Urinary bladder (tissue), 3 donors: ENCODE measurements at regions not wholly inside any gene's neighbourhood (a gene's known extent, or its start where the extent isn't known, plus 50 kb on each side); places are given as distances from the start of the nearest gene placed in this dataset.

ENCODE experiments used
- DNase-seq: peaks from one replicate; pipeline ENCODE4 v3.0.0-alpha.2; 2015; ENCODE audit errors: extremely low spot score
- H3K27ac ChIP-seq: one replicate; pipeline ENCODE4 v1.5.1; 2013; ENCODE audit warnings: low read depth, mild to moderate bottlenecking, moderate library complexity
- H3K36me3 ChIP-seq: one replicate; pipeline ENCODE4 v1.6.1; 2013; ENCODE audit warnings: mild to moderate bottlenecking, moderate library complexity; ENCODE audit not compliant: insufficient read depth
- H3K4me1 ChIP-seq: one replicate; pipeline ENCODE4 v1.6.1; 2013; ENCODE audit warnings: mild to moderate bottlenecking, moderate library complexity; ENCODE audit not compliant: insufficient read depth
- H3K4me3 ChIP-seq: one replicate; pipeline ENCODE4 v1.5.1; 2013; ENCODE audit warnings: low read depth, low read length
- WGBS: extraction: QIAGEN DNeasy Blood & Tissue Kit; methylation state at CpG from one replicate; pipeline ENCODE4 v1.1.7; 2013; 5-methylcytosine and 5-hydroxymethylcytosine counted together
- donor health status: healthy with polysubstance abuse.
- donor health status: healthy.

- H3K4me3 ChIP-seq, result no peak overlapping the region
- no peaks in the 10 kb centered on the region for H3K4me1 ChIP-seq
- no peak for DNase-seq
- WGBS, result 82% methylated on average over 1 of the region's 1 CpG
- H3K27ac ChIP-seq, result no peak overlapping the region
- H3K36me3 ChIP-seq, result no peaks in the 10 kb centered on the region
These were observed 387.3 kb downstream of the KDM5D start for GRCh38 chrY:19357249-19357648.

- no peak overlapping the region for H3K27ac ChIP-seq
- no peaks in the 10 kb centered on the region for H3K4me1 ChIP-seq
- H3K36me3 ChIP-seq, result no peaks in the 10 kb centered on the region
- H3K4me3 ChIP-seq, result no peak overlapping the region
- DNase-seq, result no peak
These were observed 387.8 kb downstream of the KDM5D start for GRCh38 chrY:19356735-19357134.

GRCh38 chrY:19354857-19355173 is 389.7 kb downstream of the KDM5D start:
- 87% methylated on average over 1 of the region's 1 CpG for WGBS
- Histone ChIP-seq H3K4me3 (no peak overlapping the region), H3K36me3 (no peaks in the 10 kb centered on the region), H3K4me1 (no peaks in the 10 kb centered on the region), H3K27ac (no peak overlapping the region)
- DNase-seq, result no peak

- no peak for DNase-seq
- 79% methylated on average over 4 of the region's 4 CpGs for WGBS
These were observed 390.3 kb downstream of the KDM5D start for GRCh38 chrY:19354061-19354856.

GRCh38 chrY:19351616-19352015 is 392.9 kb downstream of the KDM5D start:
- WGBS, result 52% methylated on average over 2 of the region's 2 CpGs
- H3K36me3 ChIP-seq, result no peaks in the 10 kb centered on the region

More at GRCh38 chrY:19354061-19354856, 390.3 kb downstream of the KDM5D start:
- no peak overlapping the region for H3K4me3 ChIP-seq
- H3K27ac ChIP-seq, result no peak overlapping the region
- no peaks in the 10 kb centered on the region for H3K36me3 ChIP-seq
- no peaks in the 10 kb centered on the region for H3K4me1 ChIP-seq

DNA sequence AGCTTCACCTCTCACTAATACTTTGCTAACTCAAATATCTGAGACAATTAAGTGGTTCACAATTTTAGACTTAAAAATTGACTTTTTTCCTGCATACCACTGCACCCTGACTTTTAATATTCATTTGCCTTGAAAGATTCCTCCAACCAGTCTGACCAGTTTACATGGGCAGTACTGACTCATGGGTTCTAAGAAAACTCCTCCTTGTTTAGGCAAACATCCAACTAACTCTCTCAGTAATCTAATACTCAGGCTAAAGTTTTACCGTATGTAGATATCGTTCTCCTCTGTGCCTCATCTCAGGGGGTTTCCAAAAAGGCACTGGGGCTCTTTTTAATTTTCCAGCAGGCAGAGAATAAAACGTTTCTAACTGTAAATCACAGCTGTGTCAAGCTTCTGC is 422.8 kb downstream of the KDM5D start:
- H3K4me1 ChIP-seq, result no peaks in the 10 kb centered on the region
- H3K27ac ChIP-seq, result no peak overlapping the region
- no peaks in the 10 kb centered on the region for H3K36me3 ChIP-seq
- no peak for DNase-seq
- H3K4me3 ChIP-seq, result no peak overlapping the region
- 59% methylated on average over 3 of the region's 3 CpGs for WGBS

More at GRCh38 chrY:19351616-19352015, 392.9 kb downstream of the KDM5D start:
- Histone ChIP-seq H3K4me3 (no peak overlapping the region), H3K27ac (no peak overlapping the region), H3K4me1 (no peaks in the 10 kb centered on the region)
- DNase-seq, result no peak

GRCh38 chrY:19319135-19319534 is 425.4 kb downstream of the KDM5D start:
- Histone ChIP-seq H3K27ac (no peak overlapping the region), H3K36me3 (no peaks in the 10 kb centered on the region), H3K4me3 (no peak overlapping the region), H3K4me1 (no peaks in the 10 kb centered on the region)
- no peak for DNase-seq
- WGBS, result 75% methylated on average over 3 of the region's 3 CpGs

DNA sequence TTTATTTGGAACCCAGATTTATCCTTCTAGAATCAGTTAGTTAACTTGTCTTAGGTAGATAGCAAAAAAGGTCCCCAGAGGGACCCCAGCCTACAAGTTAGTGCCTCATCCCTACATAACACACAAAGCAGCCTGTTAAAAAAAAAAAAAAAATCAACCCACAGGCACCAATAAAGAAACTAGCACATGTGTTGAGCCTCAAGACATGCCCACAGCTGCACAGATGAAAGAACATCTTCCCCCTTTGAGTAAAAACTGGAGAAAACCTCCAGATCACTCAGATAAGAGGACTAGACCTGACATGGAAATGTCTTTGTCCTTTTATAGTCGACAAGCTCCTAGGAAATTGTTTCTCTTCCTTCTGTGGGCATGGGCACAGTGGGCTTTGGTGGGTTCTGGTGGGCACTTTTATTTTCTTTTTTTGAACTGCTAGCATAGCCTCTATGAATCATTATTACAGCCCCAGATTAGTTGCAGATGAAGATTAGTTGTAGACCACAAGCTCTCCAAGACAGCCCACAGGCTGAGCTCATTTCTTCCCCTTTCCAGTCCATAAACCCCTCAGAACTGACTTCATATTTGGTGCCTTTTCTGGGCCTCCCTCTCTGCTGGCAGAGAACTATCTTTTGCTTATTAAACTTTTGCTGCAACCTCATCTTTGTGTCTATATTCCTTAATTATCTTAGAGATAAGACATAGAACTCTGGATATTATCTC is 427.1 kb downstream of the KDM5D start:
- 61% methylated on average over 1 of the region's 1 CpG for WGBS
- Histone ChIP-seq H3K4me1 (no peaks in the 10 kb centered on the region), H3K36me3 (no peaks in the 10 kb centered on the region), H3K27ac (no peak overlapping the region), H3K4me3 (no peak overlapping the region)
- no peak for DNase-seq

GRCh38 chrY:19307627-19308026 is 436.9 kb downstream of the KDM5D start:
- DNase-seq, result no peak
- Histone ChIP-seq H3K27ac (no peak overlapping the region), H3K4me1 (no peaks in the 10 kb centered on the region), H3K4me3 (no peak overlapping the region), H3K36me3 (no peaks in the 10 kb centered on the region)

DNA sequence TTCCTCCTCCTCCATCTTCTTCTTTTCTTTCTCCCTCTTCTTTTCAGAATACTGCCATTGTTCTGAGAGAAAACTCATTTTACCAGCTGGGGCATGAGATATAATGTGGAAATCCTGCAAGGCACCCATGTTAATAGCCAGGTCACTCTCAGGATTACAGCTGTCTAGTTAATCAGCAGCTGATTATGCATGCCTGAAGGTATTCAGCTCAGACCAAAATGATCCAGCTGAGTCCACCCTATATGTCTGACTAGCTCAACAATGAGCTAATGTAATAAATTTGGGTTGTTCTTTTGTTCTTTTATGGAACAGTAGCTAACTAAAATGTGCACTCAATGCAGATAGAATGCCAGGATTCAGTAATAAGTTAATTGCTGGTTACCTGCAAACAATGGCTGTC is 441.4 kb downstream of the KDM5D start:
- no peaks in the 10 kb centered on the region for H3K4me1 ChIP-seq
- H3K36me3 ChIP-seq, result no peaks in the 10 kb centered on the region
- H3K27ac ChIP-seq, result no peak overlapping the region
- no peak for DNase-seq
- no peak overlapping the region for H3K4me3 ChIP-seq

DNA sequence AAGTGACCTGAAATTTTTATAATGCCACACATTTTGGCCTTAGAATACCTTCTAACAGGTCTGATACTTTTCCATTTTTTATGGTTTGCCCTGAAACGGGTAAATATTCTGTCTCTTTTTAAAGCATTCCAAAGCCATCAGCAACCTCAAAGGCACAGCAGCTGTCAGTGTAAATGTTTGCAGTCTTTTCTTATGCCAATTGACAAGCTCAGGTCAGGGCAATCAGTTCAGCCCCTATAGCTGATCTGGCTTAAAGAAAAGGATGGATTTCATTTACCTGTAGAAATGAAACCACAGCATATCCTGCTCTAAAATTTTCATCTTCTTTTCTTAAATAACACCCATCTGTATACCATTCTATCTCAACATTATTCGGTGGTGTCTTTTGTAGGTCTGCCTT is 453.6 kb downstream of the KDM5D start:
- no peaks in the 10 kb centered on the region for H3K36me3 ChIP-seq
- 22% methylated on average over 2 of the region's 2 CpGs for WGBS
- DNase-seq, result no peak
- no peaks in the 10 kb centered on the region for H3K4me1 ChIP-seq
- H3K4me3 ChIP-seq, result no peak overlapping the region
- no peak overlapping the region for H3K27ac ChIP-seq

DNA sequence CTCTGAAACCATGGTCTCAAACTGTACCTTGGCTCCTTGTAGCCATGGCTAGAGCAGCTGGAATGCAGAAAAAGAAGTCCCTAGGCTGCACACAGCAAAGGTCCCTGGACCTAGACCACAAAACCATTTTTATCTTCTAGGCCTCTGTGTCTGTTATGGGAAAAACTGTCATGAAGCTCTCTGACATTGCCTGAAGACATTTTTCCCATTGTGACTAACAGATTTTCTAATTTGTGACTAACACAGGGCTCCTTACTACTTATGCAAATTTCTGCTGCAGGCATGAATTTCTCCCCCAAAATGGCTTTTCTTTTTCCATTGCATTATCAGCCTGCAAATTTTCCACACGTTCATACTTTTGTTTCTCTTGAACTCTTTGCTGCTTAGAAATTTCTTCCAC is 470.4 kb downstream of the KDM5D start:
- WGBS, result 79% methylated on average over 1 of the region's 1 CpG
- no peak for DNase-seq
- no peaks in the 10 kb centered on the region for H3K4me1 ChIP-seq
- no peak overlapping the region for H3K27ac ChIP-seq
- H3K36me3 ChIP-seq, result no peaks in the 10 kb centered on the region
- no peak overlapping the region for H3K4me3 ChIP-seq

DNA sequence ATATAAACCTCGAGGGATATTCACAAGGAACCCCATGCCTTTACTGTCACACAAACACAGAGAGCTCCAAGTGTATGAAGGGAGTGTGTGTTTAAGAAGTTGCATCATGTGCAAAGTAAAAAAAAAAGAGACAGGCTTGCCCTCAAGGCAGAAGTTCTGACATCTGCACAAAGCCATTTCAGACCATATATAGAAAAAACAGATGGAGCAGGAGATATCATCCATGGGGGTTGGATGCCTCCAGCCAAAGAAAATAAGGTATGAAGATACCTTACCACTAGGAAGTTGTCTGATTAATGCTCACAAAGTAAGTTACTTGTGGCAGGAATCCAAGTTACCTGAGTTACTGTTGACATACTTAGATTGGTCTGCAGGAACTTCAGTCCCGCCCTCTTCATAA is 476.2 kb downstream of the KDM5D start:
- no peaks in the 10 kb centered on the region for H3K4me1 ChIP-seq
- H3K27ac ChIP-seq, result no peak overlapping the region
- DNase-seq, result peak; percentile 54
- H3K4me3 ChIP-seq, result no peak overlapping the region
- H3K36me3 ChIP-seq, result no peaks in the 10 kb centered on the region
- WGBS, result 52% methylated on average over 2 of the region's 2 CpGs

DNA sequence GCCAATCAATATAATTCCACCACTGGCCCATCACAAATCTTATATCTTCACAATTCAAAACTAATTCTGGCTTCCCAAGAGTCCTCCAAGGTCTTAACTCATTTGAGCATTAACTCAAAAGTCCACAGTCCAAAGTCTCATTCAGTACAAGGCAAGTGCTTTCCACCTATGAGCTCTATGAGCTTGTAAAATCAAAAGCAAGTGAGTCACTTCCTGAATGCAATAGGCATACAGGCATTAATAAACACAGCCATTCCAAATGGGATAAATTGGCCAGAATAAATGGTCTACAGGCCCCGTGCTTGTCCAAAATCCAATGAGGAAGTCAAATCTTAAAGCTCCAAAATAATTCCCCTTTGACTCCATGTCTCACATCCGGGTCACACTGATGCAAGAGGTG is 479.1 kb downstream of the KDM5D start:
- 80% methylated on average over 2 of the region's 2 CpGs for WGBS
- no peak overlapping the region for H3K27ac ChIP-seq
- no peak overlapping the region for H3K4me3 ChIP-seq
- no peaks in the 10 kb centered on the region for H3K4me1 ChIP-seq
- no peak for DNase-seq
- H3K36me3 ChIP-seq, result no peaks in the 10 kb centered on the region
